ENCODE measurements at regions not wholly inside any gene's neighbourhood (a gene's known extent, or its start where the extent isn't known, plus 50 kb on each side); places are given as distances from the start of the nearest gene placed in this dataset.

DNA sequence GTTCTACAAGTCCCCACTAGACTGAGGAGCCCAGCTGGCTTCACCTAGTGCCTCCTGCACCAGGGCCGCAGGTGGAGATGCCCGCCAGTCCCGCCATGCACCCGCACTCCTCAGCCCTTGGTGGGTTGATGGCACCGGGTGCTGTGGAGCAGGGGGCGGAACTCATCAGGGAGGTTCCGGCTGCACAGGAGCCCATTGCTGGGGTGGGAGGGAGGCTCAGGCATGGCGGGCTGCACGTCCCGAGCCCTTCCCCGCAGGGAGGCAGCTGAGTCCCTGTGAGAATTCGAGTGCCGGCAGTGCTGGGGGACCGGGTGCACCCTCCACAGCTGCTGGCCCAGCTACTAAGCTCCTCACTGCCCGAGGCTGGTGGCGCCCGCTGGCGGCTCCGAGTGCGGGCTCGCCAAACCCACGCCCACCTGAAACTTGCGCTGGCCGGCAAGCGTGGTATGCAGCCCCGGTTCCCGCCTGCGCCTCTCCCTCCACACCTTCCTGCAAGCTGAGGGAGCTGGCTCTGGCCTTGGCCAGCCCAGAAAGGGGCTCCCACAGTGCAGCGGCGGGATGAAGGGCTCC is 252.7 kb upstream of the TCF4 start:
- ChIA-PET POLR2A (no interaction called here), CTCF (no interaction called here)
- H3K4me1 Mint-ChIP-seq, result no peaks in the 10 kb centered on the region
- H3K4me3 Mint-ChIP-seq, result no peak overlapping the region
- no peak overlapping the region for H3K27ac Mint-ChIP-seq
- H3K36me3 Mint-ChIP-seq (ENCODE audit: low read depth), result no peaks in the 10 kb centered on the region
- H3K27me3 Mint-ChIP-seq, result no peaks in the 10 kb centered on the region
- H3K9me3 Mint-ChIP-seq, result peaks cover 25% of the 10 kb centered on the region
- no peak for DNase-seq

DNA sequence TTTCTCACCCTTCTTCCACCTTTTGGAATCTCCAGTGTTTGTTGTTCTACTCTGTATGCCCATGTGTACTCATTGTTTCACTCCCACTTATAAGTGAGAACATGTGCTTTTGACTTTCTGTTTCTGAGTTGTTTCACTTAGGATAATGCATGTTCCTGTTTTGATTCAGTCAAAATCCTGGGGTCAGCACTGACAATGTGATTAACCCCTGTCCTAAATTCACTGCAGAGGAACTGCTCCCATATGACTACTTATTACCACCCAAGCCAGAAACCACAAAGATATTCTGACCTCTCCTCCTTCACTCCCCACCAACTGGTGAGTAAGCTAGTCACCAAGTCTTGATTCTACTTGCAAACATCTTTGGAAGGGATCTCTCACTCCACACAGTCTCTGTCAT is 251.4 kb upstream of the TCF4 start:
- Mint-ChIP-seq H3K27me3 (no peaks in the 10 kb centered on the region), H3K9me3 (peaks cover 27% of the 10 kb centered on the region), H3K4me3 (no peak overlapping the region), H3K4me1 (no peaks in the 10 kb centered on the region), H3K36me3 (ENCODE audit: low read depth) (no peaks in the 10 kb centered on the region), H3K27ac (no peak overlapping the region)
- ChIA-PET POLR2A (no interaction called here), CTCF (no interaction called here)
- no peak for DNase-seq

DNA sequence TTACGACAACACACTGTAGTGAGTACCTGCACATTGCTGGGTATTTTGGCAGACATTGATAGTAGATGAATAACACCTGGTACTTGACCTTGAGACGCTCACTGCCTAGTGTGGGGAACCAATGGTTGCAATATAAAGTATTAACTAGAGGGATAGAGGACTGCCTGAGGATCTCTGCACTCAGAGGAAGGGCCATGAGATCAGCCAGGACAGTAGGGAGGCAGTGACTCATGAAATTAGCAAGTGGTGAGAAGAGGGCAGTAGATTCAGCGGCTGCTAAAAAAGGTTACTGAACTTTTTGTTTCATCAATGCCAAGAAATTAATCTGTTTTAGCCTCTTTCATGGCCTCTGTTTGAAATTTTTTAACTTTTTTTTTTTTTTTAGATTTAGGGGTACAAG is 250.8 kb upstream of the TCF4 start:
- no peak for DNase-seq
- Mint-ChIP-seq H3K27ac (no peak overlapping the region), H3K9me3 (peaks cover 26% of the 10 kb centered on the region), H3K4me3 (no peak overlapping the region), H3K4me1 (no peaks in the 10 kb centered on the region), H3K36me3 (ENCODE audit: low read depth) (no peaks in the 10 kb centered on the region), H3K27me3 (no peaks in the 10 kb centered on the region)
- ChIA-PET POLR2A (no interaction called here), CTCF (no interaction called here)

DNA sequence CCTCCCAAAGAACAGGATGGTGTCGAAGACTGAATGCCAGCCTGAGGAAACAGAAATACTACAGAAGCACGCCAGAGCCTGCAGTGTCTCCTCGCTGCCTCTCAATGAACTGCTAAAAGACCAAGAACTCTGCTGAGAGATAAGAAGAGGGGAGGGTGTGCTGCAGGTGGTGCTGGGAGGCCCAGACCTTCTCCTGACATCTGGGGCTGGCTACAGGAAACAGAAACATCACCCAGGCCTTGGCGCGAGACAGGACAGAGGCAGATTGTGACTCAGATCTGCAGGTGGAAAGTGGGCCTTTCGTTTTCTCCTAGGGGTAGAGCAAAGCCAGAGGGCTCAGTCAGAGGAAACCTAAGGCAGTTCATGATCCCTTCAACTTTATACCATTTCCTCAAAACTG is 250.3 kb upstream of the TCF4 start:
- Mint-ChIP-seq H3K9me3 (peaks cover 28% of the 10 kb centered on the region), H3K27me3 (no peaks in the 10 kb centered on the region), H3K4me3 (no peak overlapping the region), H3K27ac (no peak overlapping the region), H3K4me1 (no peaks in the 10 kb centered on the region), H3K36me3 (ENCODE audit: low read depth) (no peaks in the 10 kb centered on the region)
- ChIA-PET CTCF (no interaction called here), POLR2A (no interaction called here)
- no peak for DNase-seq

DNA sequence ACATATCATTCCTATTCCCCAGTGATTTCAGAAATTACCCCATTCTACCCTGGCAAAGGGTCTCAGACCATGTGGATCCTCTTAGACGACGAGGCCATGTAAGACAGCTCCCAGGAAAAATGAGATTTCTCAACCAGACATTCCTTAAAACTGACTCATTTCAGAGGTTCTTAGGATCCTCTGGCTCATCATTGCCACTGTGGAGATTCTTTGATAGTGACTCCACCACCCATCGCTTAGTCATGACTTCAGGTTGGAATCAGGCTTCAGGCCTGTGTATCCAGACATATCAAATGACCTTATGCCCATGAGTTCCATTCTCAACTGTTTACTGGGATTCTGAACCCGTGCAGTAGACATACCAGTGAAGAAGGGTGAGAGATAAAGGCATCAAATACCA is 245.6 kb upstream of the TCF4 start:
- ChIA-PET POLR2A (no interaction called here), CTCF (no interaction called here)
- DNase-seq, result no peak
- Mint-ChIP-seq H3K27me3 (no peaks in the 10 kb centered on the region), H3K36me3 (ENCODE audit: low read depth) (no peaks in the 10 kb centered on the region), H3K27ac (no peak overlapping the region), H3K4me1 (no peaks in the 10 kb centered on the region), H3K9me3 (peaks cover 18% of the 10 kb centered on the region), H3K4me3 (no peak overlapping the region)

DNA sequence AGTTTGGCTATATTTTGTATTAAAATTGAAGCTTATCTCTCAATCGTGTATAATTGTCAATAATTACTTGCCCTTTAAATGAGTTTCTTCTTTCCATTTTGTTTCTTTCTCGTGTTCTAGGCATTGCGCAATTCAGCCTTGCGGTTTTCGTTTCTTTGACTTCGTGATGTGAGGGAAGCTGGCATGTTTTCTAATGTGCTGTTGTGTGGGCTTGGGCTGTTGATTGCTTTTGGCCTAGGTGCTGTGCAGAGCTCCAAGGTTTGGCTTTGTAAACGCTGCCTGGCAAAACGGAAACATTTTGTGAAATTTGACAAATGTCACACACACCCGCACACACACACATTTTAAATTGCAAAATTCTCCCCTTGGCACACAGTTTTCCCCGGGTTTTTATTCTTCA is 242.6 kb upstream of the TCF4 start:
- POLR2A ChIA-PET, result no interaction called here
- Mint-ChIP-seq H3K36me3 (ENCODE audit: low read depth) (no peaks in the 10 kb centered on the region), H3K4me1 (no peaks in the 10 kb centered on the region), H3K9me3 (peaks cover 12% of the 10 kb centered on the region), H3K27me3 (no peaks in the 10 kb centered on the region), H3K27ac (no peak overlapping the region), H3K4me3 (no peak overlapping the region)
- CTCF ChIA-PET, result no interaction called here
- DNase-seq, result no peak

DNA sequence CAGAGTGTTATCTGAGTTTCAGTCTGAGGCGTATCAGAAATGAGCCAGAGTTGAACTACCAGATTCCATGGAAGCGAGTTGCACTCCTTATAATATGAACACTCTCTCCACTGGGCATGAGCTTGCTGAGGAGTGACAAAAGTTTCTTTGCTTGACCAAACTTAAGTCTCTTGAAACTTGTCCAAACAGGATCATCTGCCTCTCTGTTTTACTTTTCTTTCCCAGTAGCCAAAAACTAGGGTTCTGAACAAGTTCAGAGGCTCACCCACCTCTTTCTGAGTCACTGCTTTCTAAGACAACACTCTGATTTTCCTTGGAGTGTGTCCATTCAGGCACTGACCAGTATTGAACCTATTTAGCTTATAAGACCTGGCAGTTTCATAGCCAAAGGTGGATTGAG is 233.2 kb upstream of the TCF4 start:
- Mint-ChIP-seq H3K4me3 (no peak overlapping the region), H3K9me3 (peaks cover 3% of the 10 kb centered on the region), H3K27me3 (no peaks in the 10 kb centered on the region), H3K4me1 (no peaks in the 10 kb centered on the region), H3K27ac (no peak overlapping the region), H3K36me3 (ENCODE audit: low read depth) (no peaks in the 10 kb centered on the region)
- CTCF ChIA-PET, result no interaction called here
- DNase-seq, result no peak
- POLR2A ChIA-PET, result no interaction called here

DNA sequence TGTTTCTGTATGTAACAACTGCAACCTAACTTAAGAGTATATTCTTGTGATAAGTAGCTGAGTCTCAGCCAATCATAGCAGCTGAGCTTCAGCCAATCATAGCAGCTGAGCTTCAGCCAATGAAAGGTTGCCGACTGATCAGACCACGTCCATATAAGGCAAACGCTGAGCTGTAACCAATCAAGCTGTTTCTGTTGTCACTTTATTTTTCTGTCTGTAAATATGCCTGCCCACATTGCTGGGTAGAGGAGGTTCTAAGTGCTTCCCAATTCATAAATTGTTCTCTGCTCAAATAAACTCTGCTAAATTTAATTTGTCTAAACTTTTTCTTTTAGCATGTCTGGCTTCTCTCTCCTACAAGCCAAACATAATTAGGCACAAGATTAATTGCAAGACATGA is 231.5 kb upstream of the TCF4 start:
- H3K27me3 Mint-ChIP-seq, result no peaks in the 10 kb centered on the region
- DNase-seq, result no peak
- ChIA-PET CTCF (no interaction called here), POLR2A (no interaction called here)
- H3K4me3 Mint-ChIP-seq, result no peak overlapping the region
- no peak overlapping the region for H3K27ac Mint-ChIP-seq
- no peaks in the 10 kb centered on the region for H3K4me1 Mint-ChIP-seq
- H3K36me3 Mint-ChIP-seq (ENCODE audit: low read depth), result no peaks in the 10 kb centered on the region
- H3K9me3 Mint-ChIP-seq, result peaks cover 3% of the 10 kb centered on the region

DNA sequence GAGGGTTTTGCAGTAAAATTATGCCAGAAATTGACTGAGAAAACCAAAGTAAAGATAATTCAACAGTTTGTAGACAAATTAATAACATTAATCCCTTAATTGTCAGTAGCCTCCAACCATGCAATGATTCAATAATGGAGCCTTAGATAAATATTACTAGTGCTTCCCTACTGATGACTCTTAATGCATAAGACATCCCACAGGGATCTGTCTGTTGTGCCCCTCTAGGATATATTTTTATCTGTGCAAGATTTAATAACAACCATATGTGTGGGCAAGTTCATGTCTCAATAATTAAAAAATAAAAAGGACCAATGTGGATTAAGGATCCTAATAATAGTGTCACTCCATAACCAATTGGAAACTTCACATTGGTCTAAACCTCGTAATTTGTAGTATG is 230.3 kb upstream of the TCF4 start:
- peaks cover 3% of the 10 kb centered on the region for H3K9me3 Mint-ChIP-seq
- H3K27ac Mint-ChIP-seq, result no peak overlapping the region
- CTCF ChIA-PET, result no interaction called here
- DNase-seq, result no peak
- no peaks in the 10 kb centered on the region for H3K4me1 Mint-ChIP-seq
- POLR2A ChIA-PET, result no interaction called here
- no peak overlapping the region for H3K4me3 Mint-ChIP-seq
- no peaks in the 10 kb centered on the region for H3K36me3 Mint-ChIP-seq (ENCODE audit: low read depth)
- H3K27me3 Mint-ChIP-seq, result no peaks in the 10 kb centered on the region

DNA sequence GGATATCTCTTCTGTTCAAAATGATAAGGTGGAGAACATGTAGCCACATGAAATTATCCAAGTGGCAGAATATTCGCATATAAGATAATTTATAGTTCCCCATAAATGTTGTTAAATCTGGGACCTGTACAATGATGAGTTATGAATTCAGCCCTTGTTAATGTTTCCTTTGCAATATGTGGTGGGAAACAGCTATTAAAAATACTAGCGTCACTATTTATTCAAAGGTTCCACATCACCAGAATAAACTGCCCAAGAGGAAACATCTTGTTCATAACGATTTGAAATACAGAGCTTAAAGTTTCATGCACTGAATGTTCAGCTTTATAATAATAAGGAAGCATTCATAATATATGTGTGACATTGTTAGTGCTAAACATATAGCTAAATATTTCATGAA is 223.9 kb upstream of the TCF4 start:
- Mint-ChIP-seq H3K27me3 (no peaks in the 10 kb centered on the region), H3K36me3 (ENCODE audit: low read depth) (no peaks in the 10 kb centered on the region), H3K27ac (no peak overlapping the region), H3K4me1 (no peaks in the 10 kb centered on the region), H3K9me3 (no peaks in the 10 kb centered on the region), H3K4me3 (no peak overlapping the region)
- POLR2A ChIA-PET, result no interaction called here
- no peak for DNase-seq
- CTCF ChIA-PET, result no interaction called here

DNA sequence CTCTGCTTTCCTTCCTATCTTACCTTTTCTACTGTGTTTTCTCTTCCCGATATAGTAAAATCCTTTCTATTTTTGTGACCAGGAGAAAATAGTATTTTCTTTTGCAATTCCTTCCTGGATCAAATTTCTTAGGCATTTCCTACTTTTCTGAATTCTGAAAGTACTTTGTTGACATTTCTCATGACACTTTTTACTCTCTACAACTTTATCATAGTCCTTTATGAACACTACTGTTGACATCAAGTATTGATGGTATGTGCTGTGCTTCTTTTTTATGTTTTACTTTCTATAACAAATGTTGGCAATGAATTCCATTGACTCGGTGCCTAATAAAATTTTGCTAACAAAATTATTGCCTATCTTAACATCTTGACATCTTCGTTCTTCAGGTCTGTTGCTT is 217.7 kb upstream of the TCF4 start:
- CTCF ChIA-PET, result no interaction called here
- no peaks in the 10 kb centered on the region for H3K36me3 Mint-ChIP-seq (ENCODE audit: low read depth)

DNA sequence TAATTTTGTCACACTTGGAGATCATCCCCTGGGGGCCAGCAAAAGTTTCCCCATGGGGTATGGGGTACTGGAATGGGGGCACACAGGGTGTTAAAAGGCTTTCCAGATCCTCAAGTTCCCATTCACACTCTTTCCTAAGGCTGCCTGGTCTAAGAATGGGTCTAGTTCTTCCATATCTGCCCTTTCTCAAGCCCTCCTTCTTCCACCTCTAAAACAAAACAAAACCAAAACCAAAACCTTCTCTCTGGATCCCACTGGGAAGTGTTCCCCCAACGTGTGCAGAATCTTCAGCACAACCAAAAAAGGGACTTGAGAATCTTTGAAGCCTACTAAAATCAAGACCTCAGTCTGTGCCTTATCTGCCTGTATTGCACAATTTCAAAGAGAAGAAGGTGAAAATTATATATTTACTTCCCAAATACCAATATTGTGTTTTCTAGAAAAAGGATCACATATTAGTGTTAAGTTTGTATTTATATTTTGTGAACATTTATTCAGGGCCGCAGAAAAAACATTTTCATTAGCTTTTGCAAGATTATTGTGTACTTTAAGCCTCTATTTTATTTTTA is 207.2 kb upstream of the TCF4 start:
- Mint-ChIP-seq H3K27me3 (no peaks in the 10 kb centered on the region), H3K4me1 (no peaks in the 10 kb centered on the region), H3K36me3 (ENCODE audit: low read depth) (no peaks in the 10 kb centered on the region), H3K4me3 (no peak overlapping the region), H3K27ac (no peak overlapping the region), H3K9me3 (peaks cover 3% of the 10 kb centered on the region)
- POLR2A ChIA-PET, result no interaction called here
- CTCF ChIA-PET, result no interaction called here
- no peak for DNase-seq

More for the DNA sequence above, 217.7 kb upstream of the TCF4 start:
- Mint-ChIP-seq H3K27ac (no peak overlapping the region), H3K4me1 (no peaks in the 10 kb centered on the region), H3K9me3 (peaks cover 8% of the 10 kb centered on the region), H3K27me3 (no peaks in the 10 kb centered on the region), H3K4me3 (no peak overlapping the region)
- no peak for DNase-seq
- POLR2A ChIA-PET, result no interaction called here

DNA sequence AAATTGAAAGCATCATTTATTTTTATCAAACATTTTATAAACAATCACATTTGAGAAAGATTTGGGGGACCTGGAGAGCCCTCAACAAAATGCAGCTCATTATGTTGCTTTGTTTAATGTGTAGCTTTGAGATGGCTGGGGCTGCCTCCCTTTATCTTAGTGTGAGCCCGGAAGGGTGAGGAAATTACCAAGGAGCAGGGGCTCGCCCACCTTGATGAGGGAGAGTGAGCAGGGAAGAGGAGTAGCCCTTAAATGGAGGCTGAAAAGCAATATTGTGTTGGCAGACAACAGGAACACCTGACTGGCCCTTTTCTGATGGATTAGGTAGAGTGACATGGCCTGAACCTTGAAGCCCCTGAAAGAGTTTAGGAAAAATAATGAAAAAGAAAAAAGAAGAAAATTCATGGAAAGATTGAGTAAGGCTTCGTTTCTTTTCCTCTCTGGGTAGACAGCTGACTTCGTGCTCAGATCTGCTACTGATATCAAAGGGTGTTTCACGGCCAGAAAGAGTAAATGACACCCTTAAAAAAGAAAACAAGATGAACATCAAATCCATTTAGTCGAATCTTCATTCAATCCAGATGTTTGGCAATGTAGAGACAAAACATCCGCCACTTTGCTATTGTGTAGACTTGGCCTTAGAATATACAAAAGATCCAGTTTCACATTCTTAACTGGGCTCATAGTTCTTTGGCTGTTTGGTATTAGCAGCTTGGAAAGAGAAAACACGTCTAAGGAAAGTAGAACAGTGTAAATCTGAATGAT is 206.5 kb upstream of the TCF4 start:
- no peak overlapping the region for H3K4me3 Mint-ChIP-seq

DNA sequence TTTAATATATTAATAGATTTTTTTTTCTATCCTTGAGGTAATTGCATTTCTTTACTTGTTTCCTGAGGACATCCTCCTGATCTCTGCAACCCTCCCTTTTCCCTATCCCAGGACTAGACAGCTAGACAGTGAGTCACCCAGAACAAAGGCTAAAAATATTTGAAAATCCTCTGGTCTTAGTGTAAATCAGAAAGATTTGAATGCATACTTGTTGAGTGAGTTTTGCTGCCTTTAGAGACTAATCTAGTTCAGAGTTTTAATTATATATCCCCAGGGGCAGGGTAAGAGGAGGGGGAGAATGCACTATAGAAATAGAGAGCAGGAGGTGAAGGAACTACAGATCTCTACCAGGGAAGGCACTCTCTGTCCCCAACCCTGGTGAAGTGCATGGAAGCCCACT is 202.3 kb upstream of the TCF4 start:
- H3K36me3 Mint-ChIP-seq (ENCODE audit: low read depth), result no peaks in the 10 kb centered on the region
- ChIA-PET POLR2A (no interaction called here), CTCF (no interaction called here)
- DNase-seq, result no peak
- H3K4me3 Mint-ChIP-seq, result no peak overlapping the region
- no peak overlapping the region for H3K27ac Mint-ChIP-seq
- no peaks in the 10 kb centered on the region for H3K27me3 Mint-ChIP-seq
- H3K4me1 Mint-ChIP-seq, result no peaks in the 10 kb centered on the region
- peaks cover 3% of the 10 kb centered on the region for H3K9me3 Mint-ChIP-seq

More for the DNA sequence above, 206.5 kb upstream of the TCF4 start:
- Mint-ChIP-seq H3K4me1 (no peaks in the 10 kb centered on the region), H3K9me3 (peaks cover 3% of the 10 kb centered on the region), H3K27me3 (no peaks in the 10 kb centered on the region), H3K36me3 (ENCODE audit: low read depth) (no peaks in the 10 kb centered on the region), H3K27ac (no peak overlapping the region)
- no peak for DNase-seq
- POLR2A ChIA-PET, result no interaction called here
- CTCF ChIA-PET, result no interaction called here
